Sigmoid colon (tissue), 4 donors: ENCODE measurements at regions not wholly inside any gene's neighbourhood (a gene's known extent, or its start where the extent isn't known, plus 50 kb on each side); places are given as distances from the start of the nearest gene placed in this dataset.

Experiments used
- CTCF ChIP-seq, 4 experiments: fragments of 450-650 bp in 3 of 4; fragments of 200-600 bp in 1 of 4; IDR thresholded peaks; one replicate each; pipeline ENCODE4 v1.5.1; 2016 to 2019; ENCODE audit warnings: antibody characterized with exemption in 4 of 4, mild to moderate bottlenecking in 3 of 4, moderate library complexity in 2 of 4
- POLR2AphosphoS5 ChIP-seq, 4 donors: sonication (generic); formaldehyde crosslinking; IDR thresholded peaks; one replicate each; pipeline ENCODE4 v1.6.1; 2017; ENCODE audit warnings: antibody characterized with exemption in 4 of 4

GRCh38 chr2:94947097-94948016 is 76.1 kb downstream of the TEKT4 start:
- TF ChIP-seq CTCF (IDR thresholded peaks at IDR 0.05) (no peak), POLR2AphosphoS5 (IDR thresholded peaks at IDR 0.05) (no peak)
